KBM-7 (cell line): ENCODE measurements at regions not wholly inside any gene's neighbourhood (a gene's known extent, or its start where the extent isn't known, plus 50 kb on each side); places are given as distances from the start of the nearest gene placed in this dataset.
"Not testable (repeated sequence)": the region's sequence is repeated elsewhere in the genome, so short reads cannot be mapped to it uniquely, and the experiment has no call there.

Experiments
- DNase-seq: peaks from one replicate; pipeline ENCODE4 v3.0.0-alpha.2; 2015
- in situ Hi-C: fragments of 300-500 bp; cut with MboI; formaldehyde crosslinking; loops from 2 replicates; pipeline ENCODE4 v1.14.3; 2020; ENCODE audit warnings: low sequenced_read_pairs, low pct_unique_long_range_greater_than_20kb, mixed read lengths

- in situ Hi-C loops, result no loop called here
- no peak for DNase-seq
Measured at GRCh38 chr4:54999003-54999402, 126.4 kb downstream of the KDR start.

- DNase-seq, in situ Hi-C loops: not testable (repeated sequence)
Measured at GRCh38 chr4:54993473-54994026, 131.8 kb downstream of the KDR start.

GRCh38 chr4:54992266-54992665, 133.1 kb downstream of the KDR start:
- in situ Hi-C loops, result no loop called here

GRCh38 chr4:54988655-54989054, 136.7 kb downstream of the KDR start:
- in situ Hi-C loops, result no loop called here
- no peak for DNase-seq

More at GRCh38 chr4:54992266-54992665, 133.1 kb downstream of the KDR start:
- DNase-seq, result no peak

- in situ Hi-C loops, result no loop called here
Measured at GRCh38 chr4:54986095-54986846, 139.1 kb downstream of the KDR start.

GRCh38 chr4:54976682-54977081, 148.7 kb downstream of the KDR start:
- in situ Hi-C loops, result no loop called here
- DNase-seq, result no peak

More at GRCh38 chr4:54986095-54986846, 139.1 kb downstream of the KDR start:
- DNase-seq, result no peak

- in situ Hi-C loops, result no loop called here
- DNase-seq, result no peak
Measured at GRCh38 chr4:54976031-54976430, 149.4 kb downstream of the KDR start.

GRCh38 chr4:54973784-54974183, 151.6 kb downstream of the KDR start:
- in situ Hi-C loops, result no loop called here
- DNase-seq, result no peak

GRCh38 chr4:54971474-54971950, 153.9 kb downstream of the KDR start:
- DNase-seq, result peak; percentile 66
- in situ Hi-C loops, result no loop called here

GRCh38 chr4:54967289-54967688, 158.1 kb downstream of the KDR start:
- DNase-seq, result no peak
- in situ Hi-C loops, result no loop called here

- DNase-seq, result peak; percentile 40
- in situ Hi-C loops, result no loop called here
Measured at GRCh38 chr4:54961357-54961975, 163.9 kb downstream of the KDR start.

GRCh38 chr4:54959651-54960116, 165.7 kb downstream of the KDR start:
- DNase-seq, result no peak
- in situ Hi-C loops, result no loop called here

GRCh38 chr4:54959131-54959530, 166.3 kb downstream of the KDR start:
- no peak for DNase-seq
- in situ Hi-C loops, result no loop called here

- in situ Hi-C loops, result no loop called here
- no peak for DNase-seq
Measured at GRCh38 chr4:54958236-54958635, 167.2 kb downstream of the KDR start.

- no peak for DNase-seq
- in situ Hi-C loops, result no loop called here
Measured at GRCh38 chr4:54954656-54955388, 170.6 kb downstream of the KDR start.

GRCh38 chr4:54946741-54947140, 178.7 kb downstream of the KDR start:
- in situ Hi-C loops, result no loop called here
- DNase-seq, result no peak

- in situ Hi-C loops, result no loop called here
Measured at GRCh38 chr4:54945838-54946237, 179.6 kb downstream of the KDR start.

GRCh38 chr4:54942721-54943120, 182.7 kb downstream of the KDR start:
- DNase-seq, result peak; percentile 42
- in situ Hi-C loops, result no loop called here

More at GRCh38 chr4:54945838-54946237, 179.6 kb downstream of the KDR start:
- DNase-seq, result peak; percentile 7

- peak; percentile 58 for DNase-seq
- in situ Hi-C loops, result no loop called here
Measured at GRCh38 chr4:54941994-54942552, 183.3 kb downstream of the KDR start.
